Neural progenitor cell (in vitro differentiated cells): ENCODE measurements at regions not wholly inside any gene's neighbourhood (a gene's known extent, or its start where the extent isn't known, plus 50 kb on each side); places are given as distances from the start of the nearest gene placed in this dataset.
A peak's percentile ranks its signal among the peaks of the same experiment; 100 is the strongest.

Experiments
- EZH2 ChIP-seq: fragments of 200-600 bp; sonication (generic); IDR thresholded peaks from 2 replicates; pipeline ENCODE4 v1.6.1; 2017; ENCODE audit warnings: antibody characterized with exemption, mild to moderate bottlenecking, moderate library complexity
- EZH2phosphoT487 ChIP-seq: fragments of 200-600 bp; sonication (generic); IDR thresholded peaks from 2 replicates; pipeline ENCODE4 v1.6.1; 2017; ENCODE audit warnings: antibody characterized with exemption
- TF ChIP-seq, protein P1 (sequence below): fragments of 200-600 bp; sonication (generic); IDR thresholded peaks from 2 replicates; pipeline ENCODE4 v1.5.1; 2017; ENCODE audit warnings: antibody characterized with exemption, mild to moderate bottlenecking

DNA sequence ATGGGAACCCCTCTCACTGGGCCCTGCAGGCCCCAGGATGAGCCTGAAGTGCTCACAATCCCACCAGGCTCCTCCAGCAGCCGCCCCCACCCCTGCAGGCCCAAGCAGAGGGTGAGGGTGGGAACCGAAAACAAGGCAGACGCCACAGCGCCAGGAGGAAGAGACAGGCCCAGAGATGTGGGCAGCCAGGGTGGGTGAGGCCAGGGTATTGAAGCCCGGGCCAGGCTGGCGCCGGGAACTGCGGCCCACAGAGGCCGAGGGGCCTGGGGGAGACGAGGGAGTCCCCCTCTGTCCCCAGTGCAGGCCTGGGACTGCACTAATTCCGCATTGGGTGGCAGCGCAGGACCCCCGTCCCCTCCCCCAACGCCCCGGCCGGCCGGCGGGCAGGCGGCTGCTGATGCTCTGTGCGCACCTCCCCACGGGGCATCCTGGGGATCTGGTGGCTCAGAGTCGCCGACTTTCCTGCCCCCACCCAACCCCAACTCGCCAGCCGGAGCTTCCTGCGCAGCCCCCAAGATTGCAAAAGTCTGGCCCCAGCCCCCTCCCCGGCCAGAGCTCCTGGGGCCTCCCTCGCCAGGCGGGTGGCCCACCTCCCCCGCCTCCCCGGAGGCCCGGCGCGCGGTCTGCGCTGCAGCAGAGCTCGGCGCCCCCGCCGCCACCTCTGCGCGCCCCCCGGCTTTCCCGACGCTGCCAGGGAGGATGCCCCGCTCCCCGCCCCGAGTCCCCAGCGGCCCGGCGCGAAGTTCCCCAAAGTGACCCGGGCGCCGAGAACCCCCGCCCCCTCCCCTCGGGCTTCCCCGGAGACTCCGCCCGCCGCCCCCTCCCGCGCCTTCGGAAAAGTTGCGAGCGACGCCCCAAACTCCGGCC lies 107.8 kb downstream of the ENGASE start:
- TF ChIP-seq, protein P1, sequence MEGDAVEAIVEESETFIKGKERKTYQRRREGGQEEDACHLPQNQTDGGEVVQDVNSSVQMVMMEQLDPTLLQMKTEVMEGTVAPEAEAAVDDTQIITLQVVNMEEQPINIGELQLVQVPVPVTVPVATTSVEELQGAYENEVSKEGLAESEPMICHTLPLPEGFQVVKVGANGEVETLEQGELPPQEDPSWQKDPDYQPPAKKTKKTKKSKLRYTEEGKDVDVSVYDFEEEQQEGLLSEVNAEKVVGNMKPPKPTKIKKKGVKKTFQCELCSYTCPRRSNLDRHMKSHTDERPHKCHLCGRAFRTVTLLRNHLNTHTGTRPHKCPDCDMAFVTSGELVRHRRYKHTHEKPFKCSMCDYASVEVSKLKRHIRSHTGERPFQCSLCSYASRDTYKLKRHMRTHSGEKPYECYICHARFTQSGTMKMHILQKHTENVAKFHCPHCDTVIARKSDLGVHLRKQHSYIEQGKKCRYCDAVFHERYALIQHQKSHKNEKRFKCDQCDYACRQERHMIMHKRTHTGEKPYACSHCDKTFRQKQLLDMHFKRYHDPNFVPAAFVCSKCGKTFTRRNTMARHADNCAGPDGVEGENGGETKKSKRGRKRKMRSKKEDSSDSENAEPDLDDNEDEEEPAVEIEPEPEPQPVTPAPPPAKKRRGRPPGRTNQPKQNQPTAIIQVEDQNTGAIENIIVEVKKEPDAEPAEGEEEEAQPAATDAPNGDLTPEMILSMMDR: no peak
- TF ChIP-seq EZH2: peak; percentile 26
- TF ChIP-seq EZH2phosphoT487: peak; percentile 18
